Muscle of leg (tissue), 3 donors: ENCODE measurements at regions not wholly inside any gene's neighbourhood (a gene's known extent, or its start where the extent isn't known, plus 50 kb on each side); places are given as distances from the start of the nearest gene placed in this dataset.
A peak's percentile ranks its signal among the peaks of the same experiment; 100 is the strongest.
"Not testable (repeated sequence)": the region's sequence is repeated elsewhere in the genome, so short reads cannot be mapped to it uniquely, and the experiment has no call there.

Experiments used
- DNase-seq: peaks from one replicate; pipeline ENCODE4 v3.0.0; 2013
- H3K27ac ChIP-seq: one replicate; pipeline ENCODE4 v1.5.1; 2013; ENCODE audit warnings: mild to moderate bottlenecking, low read length, control low read depth
- H3K27me3 ChIP-seq: one replicate; pipeline ENCODE4 v1.6.1; 2013; ENCODE audit warnings: low read length; ENCODE audit not compliant: control insufficient read depth, insufficient read depth
- H3K36me3 ChIP-seq: one replicate; pipeline ENCODE4 v1.6.1; 2013; ENCODE audit warnings: low read length; ENCODE audit not compliant: control insufficient read depth, insufficient read depth
- H3K4me1 ChIP-seq: one replicate; pipeline ENCODE4 v1.6.1; 2013; ENCODE audit warnings: low read length; ENCODE audit not compliant: control insufficient read depth, insufficient read depth
- H3K4me3 ChIP-seq: one replicate; pipeline ENCODE4 v1.5.1; 2013; ENCODE audit warnings: low read length, control low read depth
- H3K9me3 ChIP-seq: replicated peaks from 2 replicates; pipeline ENCODE4 v1.6.1; 2013; ENCODE audit warnings: low read depth, low read length; ENCODE audit not compliant: control insufficient read depth
- WGBS: methylation state at CpG from one replicate; pipeline ENCODE4 v1.1.5; 2013; ENCODE audit warnings: missing lambda C conversion rate; ENCODE audit not compliant: insufficient coverage; 5-methylcytosine and 5-hydroxymethylcytosine counted together

DNA sequence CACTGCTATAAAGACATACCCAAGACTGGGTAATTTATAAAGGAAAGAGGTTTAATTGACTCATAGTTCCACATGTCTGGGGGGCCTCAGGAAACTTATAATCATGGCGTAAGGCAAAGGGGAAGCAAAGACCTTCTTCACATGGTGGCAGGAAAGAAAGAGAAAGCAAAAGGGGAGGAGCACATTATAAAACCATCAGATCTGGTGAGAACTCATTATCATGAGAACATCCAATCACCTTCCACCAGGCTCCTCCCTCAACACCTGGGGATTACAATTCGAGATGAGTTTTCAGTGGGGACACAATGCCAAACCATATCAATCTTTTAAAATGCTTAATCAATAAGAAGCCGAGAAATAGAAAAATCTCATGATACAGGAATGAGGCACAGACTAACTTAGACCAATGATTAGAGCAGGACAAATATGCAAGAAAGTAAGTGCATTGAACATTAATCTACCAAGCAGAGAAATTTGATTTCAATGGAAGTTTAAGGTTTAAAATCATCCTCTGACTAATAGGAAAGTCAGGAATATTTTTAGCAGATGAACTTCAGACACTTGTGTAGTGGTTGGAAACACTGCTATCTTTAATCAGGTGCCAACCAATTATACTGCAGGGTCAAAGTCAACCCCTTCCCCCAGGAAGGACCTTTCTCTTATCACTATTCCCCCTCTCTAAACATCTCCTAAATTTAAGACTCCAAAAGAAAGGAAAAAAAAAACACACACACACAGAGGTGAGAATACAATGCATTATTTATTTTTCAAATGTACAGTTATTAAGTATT is 259.2 kb downstream of the IRS1 start:
- Histone ChIP-seq H3K4me3 (no peak overlapping the region), H3K27me3 (no peaks in the 10 kb centered on the region), H3K4me1 (no peaks in the 10 kb centered on the region), H3K9me3 (no peaks in the 10 kb centered on the region), H3K36me3 (no peaks in the 10 kb centered on the region), H3K27ac (no peak overlapping the region)
- WGBS: no CpG with 5 or more reads among the region's 3 CpGs
- no peak for DNase-seq

DNA sequence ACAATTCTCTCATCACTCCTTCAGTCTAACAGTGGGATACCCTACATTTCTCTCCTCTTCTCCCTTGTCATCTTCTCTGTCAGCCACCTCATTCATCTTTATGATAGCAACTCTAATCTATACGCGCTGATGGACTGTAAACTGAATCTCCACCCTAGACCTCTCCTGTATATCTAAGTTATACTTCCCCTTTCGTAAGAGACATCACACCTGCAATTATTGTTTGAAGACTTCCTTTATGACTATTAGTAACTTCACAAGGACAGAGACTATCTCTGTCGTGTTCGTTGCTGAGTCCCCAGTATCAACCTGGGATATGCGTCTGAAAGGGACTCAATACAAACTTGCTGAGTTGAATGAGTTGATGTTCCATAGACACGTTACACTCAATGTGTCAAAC is 263.2 kb downstream of the IRS1 start:
- WGBS: 97% methylated on average over 4 of the region's 7 CpGs
- Histone ChIP-seq H3K27ac (no peak overlapping the region), H3K27me3 (no peaks in the 10 kb centered on the region), H3K9me3 (no peaks in the 10 kb centered on the region), H3K4me3 (no peak overlapping the region), H3K36me3 (no peaks in the 10 kb centered on the region), H3K4me1 (no peaks in the 10 kb centered on the region)
- no peak for DNase-seq

DNA sequence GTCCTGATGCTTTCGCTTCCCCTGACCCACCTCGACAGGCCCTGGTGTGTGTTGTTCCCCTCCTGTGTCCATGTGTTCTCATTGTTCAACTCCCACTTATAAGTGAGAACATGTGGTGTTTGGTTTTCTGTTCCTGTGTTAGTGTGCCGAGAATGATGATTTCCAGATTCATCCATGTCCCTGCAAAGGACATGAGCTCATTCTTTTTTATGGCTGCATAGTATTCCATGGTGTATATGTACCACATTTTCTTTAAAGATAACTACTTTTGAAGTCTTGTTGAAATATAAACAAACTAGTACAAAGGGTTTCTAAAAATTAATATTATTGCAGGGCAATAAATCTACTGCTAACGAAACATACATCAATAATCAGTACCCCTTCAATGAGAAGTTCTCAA is 266.6 kb downstream of the IRS1 start:
- not testable (repeated sequence) for H3K4me3 ChIP-seq, DNase-seq, H3K36me3 ChIP-seq, H3K4me1 ChIP-seq, H3K27me3 ChIP-seq, H3K9me3 ChIP-seq, H3K27ac ChIP-seq
- no CpG with 5 or more reads among the region's 4 CpGs for WGBS

- H3K4me1 ChIP-seq: no peaks in the 10 kb centered on the region
- no peak overlapping the region for H3K27ac ChIP-seq
- H3K27me3 ChIP-seq: no peaks in the 10 kb centered on the region
- 50% methylated on average over 2 of the region's 12 CpGs for WGBS
- H3K9me3 ChIP-seq: no peaks in the 10 kb centered on the region
- H3K36me3 ChIP-seq: no peaks in the 10 kb centered on the region
- H3K4me3 ChIP-seq: no peak overlapping the region
- DNase-seq: no peak
Measured at GRCh38 chr2:226531061-226531810, 268.4 kb downstream of the IRS1 start.

DNA sequence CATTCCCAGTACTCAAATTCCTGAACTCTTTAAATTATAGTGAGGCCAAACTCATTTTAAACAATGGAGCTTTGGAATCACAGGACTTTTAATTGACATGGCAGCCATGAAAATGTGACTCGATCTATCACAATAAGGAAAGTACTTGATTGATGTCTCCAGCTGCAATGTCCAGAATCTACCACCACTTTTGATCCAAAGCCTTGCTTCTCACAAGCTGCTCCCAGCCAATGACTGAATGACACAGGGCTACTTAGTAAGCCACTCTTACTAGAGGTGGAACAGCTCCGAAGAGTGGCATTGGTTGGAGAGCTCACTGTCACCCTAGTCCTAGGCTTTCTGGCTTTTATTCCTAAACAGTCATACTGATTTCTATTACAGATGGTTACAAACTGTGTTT is 270.1 kb downstream of the IRS1 start:
- Histone ChIP-seq H3K4me1 (no peaks in the 10 kb centered on the region), H3K27ac (no peak overlapping the region), H3K27me3 (no peaks in the 10 kb centered on the region), H3K36me3 (no peaks in the 10 kb centered on the region), H3K9me3 (no peaks in the 10 kb centered on the region), H3K4me3 (no peak overlapping the region)
- WGBS: no CpG with 5 or more reads among the region's 2 CpGs
- no peak for DNase-seq

DNA sequence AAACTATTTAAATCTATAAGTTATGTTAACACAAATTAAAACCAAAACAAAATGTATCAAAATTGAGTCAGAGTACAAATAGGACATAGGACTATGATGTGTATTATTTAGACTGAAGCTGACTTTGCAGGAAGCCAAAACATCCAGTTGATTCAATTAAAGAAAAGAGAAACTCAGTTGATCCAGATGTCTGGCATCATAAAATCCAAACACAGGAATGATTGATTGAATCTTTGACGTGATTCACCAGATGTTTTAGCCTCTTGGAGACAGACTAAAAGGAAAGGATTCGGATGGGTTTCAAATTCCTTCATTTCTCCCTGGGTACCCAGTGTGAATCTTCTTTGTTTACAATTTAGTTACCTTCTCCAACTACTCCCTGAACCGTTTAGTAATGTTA is 272.9 kb downstream of the IRS1 start:
- H3K36me3 ChIP-seq: no peaks in the 10 kb centered on the region
- no peaks in the 10 kb centered on the region for H3K27me3 ChIP-seq
- H3K4me1 ChIP-seq: no peaks in the 10 kb centered on the region
- no peak overlapping the region for H3K27ac ChIP-seq
- peak; percentile 79 for DNase-seq
- H3K9me3 ChIP-seq: no peaks in the 10 kb centered on the region
- WGBS: 14% methylated on average over 1 of the region's 3 CpGs
- H3K4me3 ChIP-seq: no peak overlapping the region

DNA sequence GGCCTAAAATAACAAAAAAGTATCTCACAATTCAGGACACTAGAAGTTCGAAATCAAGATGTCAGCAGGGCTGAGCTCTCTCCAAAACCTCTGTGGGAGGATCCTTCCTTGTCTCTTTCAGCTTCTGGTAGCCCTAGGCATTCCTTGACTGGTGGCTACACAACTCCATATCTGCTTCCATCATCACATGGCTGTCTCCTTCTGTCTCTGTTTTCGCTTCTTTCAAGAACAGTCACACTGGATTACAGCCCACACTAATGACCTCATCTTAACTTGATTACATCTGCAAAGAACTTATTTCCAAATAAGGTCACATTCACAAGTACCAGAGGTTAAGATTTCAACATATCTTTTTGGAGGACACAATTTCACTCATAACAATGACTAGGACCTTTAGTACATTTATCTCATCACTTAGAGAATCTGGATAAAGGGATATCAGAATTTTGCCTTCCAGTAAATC is 275.2 kb downstream of the IRS1 start:
- WGBS: 74% methylated on average over 2 of the region's 2 CpGs
- H3K27me3 ChIP-seq: no peaks in the 10 kb centered on the region
- H3K4me1 ChIP-seq: no peaks in the 10 kb centered on the region
- H3K36me3 ChIP-seq: no peaks in the 10 kb centered on the region
- H3K4me3 ChIP-seq: no peak overlapping the region
- no peak overlapping the region for H3K27ac ChIP-seq
- peak; percentile 10 for DNase-seq
- H3K9me3 ChIP-seq: peaks cover 2% of the 10 kb centered on the region

DNA sequence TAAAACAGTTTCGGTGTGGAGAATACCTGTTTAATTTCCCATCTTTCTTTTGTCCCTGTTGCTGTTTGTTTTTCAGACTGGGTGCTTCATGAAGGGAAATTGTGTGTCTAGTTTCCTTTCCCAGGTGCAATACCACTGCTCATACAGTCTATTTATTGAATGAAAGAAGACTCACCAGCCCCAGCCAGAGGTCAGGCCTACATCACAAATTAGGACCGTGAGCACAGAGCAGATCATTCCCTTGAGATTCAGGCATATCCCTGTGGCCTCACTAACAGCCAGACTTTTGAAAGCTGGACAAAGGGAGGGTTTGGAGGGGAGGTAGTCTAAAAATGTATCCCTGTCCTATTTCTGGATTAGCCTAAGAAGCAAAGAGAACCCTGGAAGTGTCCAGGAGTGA is 278.9 kb downstream of the IRS1 start:
- Histone ChIP-seq H3K9me3 (peaks cover 2% of the 10 kb centered on the region), H3K36me3 (no peaks in the 10 kb centered on the region), H3K27me3 (no peaks in the 10 kb centered on the region), H3K4me1 (no peaks in the 10 kb centered on the region), H3K4me3 (no peak overlapping the region), H3K27ac (no peak overlapping the region)
- no peak for DNase-seq
- no CpG with 5 or more reads among the region's 2 CpGs for WGBS

GRCh38 chr2:226515344-226516055 is 284.1 kb downstream of the IRS1 start:
- H3K36me3 ChIP-seq: no peaks in the 10 kb centered on the region
- no peak for DNase-seq
- no peak overlapping the region for H3K4me3 ChIP-seq
- no peaks in the 10 kb centered on the region for H3K27me3 ChIP-seq
- H3K27ac ChIP-seq: no peak overlapping the region
- no peaks in the 10 kb centered on the region for H3K4me1 ChIP-seq
- no CpG with 5 or more reads among the region's 4 CpGs for WGBS
- H3K9me3 ChIP-seq: no peaks in the 10 kb centered on the region

GRCh38 chr2:226514895-226515294 is 284.7 kb downstream of the IRS1 start:
- WGBS: no CpG with 5 or more reads among the region's 1 CpG
- Histone ChIP-seq H3K36me3 (no peaks in the 10 kb centered on the region), H3K4me3 (no peak overlapping the region), H3K4me1 (no peaks in the 10 kb centered on the region), H3K9me3 (no peaks in the 10 kb centered on the region), H3K27me3 (no peaks in the 10 kb centered on the region), H3K27ac (no peak overlapping the region)
- DNase-seq: no peak
